Keratinocyte (primary cell): ENCODE measurements at regions not wholly inside any gene's neighbourhood (a gene's known extent, or its start where the extent isn't known, plus 50 kb on each side); places are given as distances from the start of the nearest gene placed in this dataset.

Experiments
- DNase-seq: peaks from one replicate; pipeline ENCODE4 v3.0.0-alpha.2; 2011; ENCODE audit warnings: low read depth, missing footprints, low spot score
- FAIRE-seq: peaks from 2 replicates; lab custom pipeline; 2011; peaks lifted over from hg19 to GRCh38; lab: Jason Lieb, UNC
- H2AFZ ChIP-seq: 2 replicates; pipeline ENCODE4 v1.6.0; 2012; ENCODE audit warnings: low read length, control low read depth, inconsistent platforms; ENCODE audit not compliant: control insufficient read depth
- H3K27ac ChIP-seq: 2 replicates; pipeline ENCODE4 v1.5.1; 2011; ENCODE audit warnings: low read length; ENCODE audit not compliant: control insufficient read depth, insufficient read depth
- H3K27me3 ChIP-seq: 3 replicates; pipeline ENCODE4 v1.6.0; 2011; ENCODE audit warnings: low read length; ENCODE audit not compliant: control insufficient read depth, insufficient read depth; ENCODE audit errors: extremely low read depth
- H3K36me3 ChIP-seq, 2 experiments: 2 replicates in 1 of 2; 3 replicates in 1 of 2; pipeline ENCODE4 v1.5.1; 2011; ENCODE audit warnings: low read length in 2 of 2, mild to moderate bottlenecking in 1 of 2; ENCODE audit not compliant: control insufficient read depth in 2 of 2, insufficient read depth in 2 of 2; ENCODE audit errors: extremely low read depth in 1 of 2
- H3K4me1 ChIP-seq: 3 replicates; pipeline ENCODE4 v1.5.1; 2011; ENCODE audit warnings: low read length; ENCODE audit not compliant: control insufficient read depth, insufficient read depth; ENCODE audit errors: extremely low read depth
- H3K4me2 ChIP-seq: 3 replicates; pipeline ENCODE4 v1.6.0; 2011; ENCODE audit warnings: low read depth, low read length; ENCODE audit not compliant: control insufficient read depth, insufficient read depth; ENCODE audit errors: extremely low read depth
- H3K4me3 ChIP-seq, 3 experiments: fragments of 200-600 bp in 1 of 3; sonication (generic) in 1 of 3; 2 replicates in 2 of 3; 3 replicates in 1 of 3; pipeline ENCODE4 v1.5.1; 2011 to 2016; ENCODE audit warnings: low read length in 3 of 3, mild to moderate bottlenecking in 3 of 3, control low read depth in 2 of 3, inconsistent platforms in 1 of 3, low read depth in 1 of 3, mixed read lengths in 1 of 3, mixed run types in 1 of 3, moderate library complexity in 1 of 3; ENCODE audit not compliant: control insufficient read depth in 2 of 3, insufficient read depth in 2 of 3; ENCODE audit errors: extremely low read depth in 1 of 3
- H3K79me2 ChIP-seq: 2 replicates; pipeline ENCODE4 v1.6.0; 2012; ENCODE audit warnings: low read length; ENCODE audit not compliant: control insufficient read depth, insufficient read depth
- H3K9ac ChIP-seq: 3 replicates; pipeline ENCODE4 v1.6.0; 2011; ENCODE audit warnings: low read length; ENCODE audit not compliant: control insufficient read depth, insufficient read depth; ENCODE audit errors: extremely low read depth
- H3K9me1 ChIP-seq: 3 replicates; pipeline ENCODE4 v1.6.0; 2011; ENCODE audit warnings: low read length; ENCODE audit not compliant: control insufficient read depth, insufficient read depth; ENCODE audit errors: extremely low read depth
- H3K9me3 ChIP-seq: 2 replicates; pipeline ENCODE4 v1.5.1; 2012; ENCODE audit warnings: low read depth, low read length; ENCODE audit not compliant: control insufficient read depth
- H4K20me1 ChIP-seq: 3 replicates; pipeline ENCODE4 v1.6.0; 2011; ENCODE audit warnings: low read length; ENCODE audit not compliant: control insufficient read depth, insufficient read depth; ENCODE audit errors: extremely low read depth
- CTCF ChIP-seq, 3 experiments: IDR thresholded peaks in 1 of 3; conservative IDR thresholded peaks in 1 of 3; optimal IDR thresholded peaks in 1 of 3; 2 replicates in 2 of 3; 3 replicates in 1 of 3; pipeline versions ENCODE3 to v1.5.1; 2011; ENCODE audit warnings: low read length in 3 of 3, mild to moderate bottlenecking in 3 of 3, moderate library complexity in 2 of 3, control low read depth in 1 of 3, inconsistent platforms in 1 of 3; ENCODE audit not compliant: insufficient read depth in 2 of 3; ENCODE audit errors: extremely low read depth in 1 of 3
- EZH2 ChIP-seq: IDR thresholded peaks from one replicate; pipeline ENCODE4 v1.6.1; 2012; ENCODE audit warnings: inconsistent platforms, mild to moderate bottlenecking, low read length, moderate library complexity
- dilution Hi-C: fragments of 300-500 bp; cut with MboI; formaldehyde crosslinking; loops from one replicate; pipeline ENCODE4 v1.7.0; 2020; ENCODE audit warnings: low sequenced_read_pairs; ENCODE audit not compliant: extremely low pct_ligation_motif_present

- TF ChIP-seq CTCF (optimal IDR thresholded peaks at IDR 0.05 in 1 of 3, IDR thresholded peaks at IDR 0.05 in 1 of 3, conservative IDR thresholded peaks at IDR 0.05 in 1 of 3; ENCODE audit: extremely low read depth in 1 of 3, insufficient read depth in 2 of 3, low read length in 3 of 3) (no peak), EZH2 (no peak)
- H3K9me3 ChIP-seq, result peaks cover 13% of the 10 kb centered on the region
- no peaks in the 10 kb centered on the region for H3K36me3 ChIP-seq
- H2AFZ ChIP-seq, result no peak overlapping the region
- no peak overlapping the region for H3K4me2 ChIP-seq
- H3K27me3 ChIP-seq, result no peaks in the 10 kb centered on the region
- H3K4me3 ChIP-seq, result no peak overlapping the region
- DNase-seq (no peak), FAIRE-seq (no peak)
- H3K27ac ChIP-seq, result no peak overlapping the region
- dilution Hi-C loops, result no loop called here
- no peaks in the 10 kb centered on the region for H3K9me1 ChIP-seq
- no peaks in the 10 kb centered on the region for H4K20me1 ChIP-seq
- H3K9ac ChIP-seq, result no peak overlapping the region
- H3K79me2 ChIP-seq, result no peaks in the 10 kb centered on the region
- no peaks in the 10 kb centered on the region for H3K4me1 ChIP-seq
These were observed 219.2 kb upstream of the PPP2R2D start for GRCh38 chr10:131681656-131682055.

DNA sequence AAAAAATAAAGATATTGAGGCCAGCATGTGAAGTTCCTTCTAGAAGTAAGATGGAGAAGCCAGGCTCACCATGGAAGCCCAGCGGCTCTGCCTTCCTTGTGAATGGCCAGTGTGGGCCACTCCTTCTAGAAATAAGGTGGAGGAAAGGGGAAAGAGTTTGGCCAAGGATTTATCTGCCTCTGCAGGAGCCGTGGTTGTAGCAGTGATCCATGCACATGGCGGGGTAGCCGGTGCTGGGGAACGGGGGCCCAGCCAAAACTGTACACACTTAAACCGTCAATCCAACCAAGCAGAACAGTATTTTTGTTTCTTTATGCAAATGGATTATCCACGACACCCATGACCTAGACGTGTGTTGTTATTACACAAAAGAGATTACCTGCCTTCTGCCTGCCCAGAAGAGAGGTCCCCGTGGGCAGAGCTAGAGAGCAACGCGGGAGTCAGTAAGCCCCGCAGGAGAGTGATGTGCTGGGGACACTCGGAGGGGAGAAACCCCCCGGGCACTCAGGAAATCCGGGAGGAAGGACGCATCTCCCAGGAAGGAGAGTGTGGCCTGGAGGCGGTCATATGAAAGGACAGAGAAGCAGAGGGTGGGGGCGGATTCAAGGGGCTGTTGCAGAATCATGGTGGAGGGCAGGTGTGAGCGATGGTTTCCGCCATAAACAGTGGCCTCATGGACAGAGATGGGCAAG lies 218.4 kb upstream of the PPP2R2D start:
- FAIRE-seq (no peak), DNase-seq (no peak)
- Histone ChIP-seq H3K79me2 (no peaks in the 10 kb centered on the region), H3K4me3 (no peak overlapping the region), H3K36me3 (no peaks in the 10 kb centered on the region), H3K9me1 (no peaks in the 10 kb centered on the region), H3K9me3 (peaks cover 14% of the 10 kb centered on the region), H3K27me3 (no peaks in the 10 kb centered on the region), H3K4me1 (no peaks in the 10 kb centered on the region), H3K4me2 (no peak overlapping the region), H2AFZ (no peak overlapping the region), H3K9ac (no peak overlapping the region), H4K20me1 (no peaks in the 10 kb centered on the region), H3K27ac (no peak overlapping the region)
- TF ChIP-seq CTCF (optimal IDR thresholded peaks at IDR 0.05 in 1 of 3, IDR thresholded peaks at IDR 0.05 in 1 of 3, conservative IDR thresholded peaks at IDR 0.05 in 1 of 3; ENCODE audit: extremely low read depth in 1 of 3, insufficient read depth in 2 of 3, low read length in 3 of 3), result no peak
- dilution Hi-C loops, result no loop called here
